OCI-LY3 (cell line): ENCODE measurements at regions not wholly inside any gene's neighbourhood (a gene's known extent, or its start where the extent isn't known, plus 50 kb on each side); places are given as distances from the start of the nearest gene placed in this dataset.

Experiments used
- H2AFZ ChIP-seq: fragments of 200-600, 300-600 bp; shearing (Covaris generic); 2 replicates; pipeline ENCODE4 v1.6.0; 2014; ENCODE audit warnings: antibody characterized with exemption, low read depth, low read length
- H3K27ac ChIP-seq: fragments of 200-600, 300-600 bp; sonication (generic); 2 replicates; pipeline ENCODE4 v1.5.1; 2014; ENCODE audit warnings: mild to moderate bottlenecking, low read length, moderate library complexity, mixed read lengths
- H3K27me3 ChIP-seq: fragments of 200-600, 300-600 bp; sonication (generic); 2 replicates; pipeline ENCODE4 v1.6.1; 2014; ENCODE audit warnings: low read depth, low read length, mixed read lengths
- H3K36me3 ChIP-seq: fragments of 200-600, 300-600 bp; sonication (generic); replicated peaks from 2 replicates; pipeline ENCODE3; 2014; ENCODE audit warnings: low read depth, low read length, mixed read lengths
- H3K4me1 ChIP-seq: fragments of 300-600, 200-600 bp; sonication (generic); 2 replicates; pipeline ENCODE4 v1.6.1; 2014; ENCODE audit warnings: low read length, mixed read lengths
- H3K4me2 ChIP-seq: fragments of 200-600, 300-600 bp; sonication (generic); 2 replicates; pipeline ENCODE4 v1.6.1; 2014; ENCODE audit warnings: low read length, mixed read lengths
- H3K4me3 ChIP-seq: fragments of 300-600, 200-600 bp; sonication (generic); 2 replicates; pipeline ENCODE4 v1.5.1; 2014; ENCODE audit warnings: antibody characterized with exemption, mild to moderate bottlenecking, low read length, moderate library complexity
- H3K79me2 ChIP-seq: fragments of 300-600, 200-600 bp; shearing (Covaris generic); 2 replicates; pipeline ENCODE4 v1.6.1; 2014; ENCODE audit warnings: mild to moderate bottlenecking, low read length, mixed read lengths
- H3K9ac ChIP-seq: fragments of 300-600, 200-600 bp; shearing (Covaris generic); 2 replicates; pipeline ENCODE4 v1.6.0; 2014; ENCODE audit warnings: mild to moderate bottlenecking, low read length, moderate library complexity
- H3K9me3 ChIP-seq: fragments of 200-600, 300-600 bp; shearing (Covaris generic); 2 replicates; pipeline ENCODE4 v1.6.1; 2014; ENCODE audit warnings: low read length, mixed read lengths; ENCODE audit not compliant: insufficient read depth
- H4K20me1 ChIP-seq: fragments of 200-600, 300-600 bp; sonication (generic); 2 replicates; pipeline ENCODE4 v1.6.1; 2016; ENCODE audit warnings: low read length, mixed read lengths; ENCODE audit not compliant: insufficient read depth
- CTCF ChIP-seq: fragments of 200-600, 300-600 bp; sonication (generic); IDR thresholded peaks from 2 replicates; pipeline ENCODE4 v1.5.1; 2014; ENCODE audit warnings: antibody characterized with exemption, low read length, low read depth
- EZH2phosphoT487 ChIP-seq: fragments of 200-600 bp; shearing (Covaris generic); IDR thresholded peaks from 2 replicates; pipeline ENCODE4 v1.6.1; 2018; ENCODE audit warnings: antibody characterized with exemption, mixed run types, low read depth

DNA sequence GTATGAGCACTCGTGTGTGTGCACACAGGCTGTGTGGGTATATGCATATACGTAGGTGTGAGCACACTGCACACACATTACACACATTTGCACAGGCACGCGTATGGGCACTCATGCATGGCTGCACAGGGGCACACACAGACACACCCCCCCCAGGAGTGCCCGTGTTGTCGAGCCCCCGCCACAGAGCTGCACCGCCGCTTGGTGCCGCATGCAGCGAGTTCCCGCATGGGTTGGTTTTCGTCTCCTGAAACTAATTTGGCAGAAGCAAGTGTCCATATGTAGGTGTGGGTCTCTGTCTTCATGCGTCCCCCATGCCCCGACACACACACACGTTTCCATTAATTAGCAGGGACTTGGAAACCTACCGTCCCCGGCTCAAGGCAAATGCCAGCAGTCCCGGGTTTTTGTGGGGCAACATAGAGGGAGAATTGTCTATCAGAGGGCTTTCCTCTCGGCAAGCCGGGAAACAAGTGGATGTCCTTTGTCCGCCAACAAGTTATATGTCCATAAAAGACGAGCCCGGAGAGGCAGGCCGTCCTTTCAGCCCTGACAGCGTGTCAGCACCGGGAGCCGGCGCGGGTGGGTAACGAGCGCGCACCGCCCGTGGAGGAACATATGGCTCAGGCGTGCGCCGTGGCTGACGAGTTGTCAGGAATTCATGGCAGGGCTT, 1291.7 kb downstream of the BRD1 start:
- Histone ChIP-seq H3K9me3 (no peaks in the 10 kb centered on the region), H3K27me3 (no peaks in the 10 kb centered on the region), H3K27ac (no peak overlapping the region), H3K4me1 (no peaks in the 10 kb centered on the region), H3K9ac (no peak overlapping the region), H3K79me2 (no peaks in the 10 kb centered on the region), H2AFZ (no peak overlapping the region), H4K20me1 (no peaks in the 10 kb centered on the region), H3K36me3 (no peaks in the 10 kb centered on the region), H3K4me3 (no peak overlapping the region), H3K4me2 (no peak overlapping the region)
- TF ChIP-seq CTCF = no peak
- no peak for TF ChIP-seq EZH2phosphoT487

GRCh38 chr22:48534395-48534958, 1293.2 kb downstream of the BRD1 start:
- Histone ChIP-seq H3K4me2 (no peak overlapping the region), H3K4me1 (no peaks in the 10 kb centered on the region), H4K20me1 (no peaks in the 10 kb centered on the region), H3K27ac (no peak overlapping the region), H3K36me3 (no peaks in the 10 kb centered on the region), H3K9me3 (no peaks in the 10 kb centered on the region), H3K4me3 (no peak overlapping the region), H2AFZ (no peak overlapping the region), H3K9ac (no peak overlapping the region), H3K79me2 (no peaks in the 10 kb centered on the region), H3K27me3 (no peaks in the 10 kb centered on the region)
- TF ChIP-seq CTCF = no peak

DNA sequence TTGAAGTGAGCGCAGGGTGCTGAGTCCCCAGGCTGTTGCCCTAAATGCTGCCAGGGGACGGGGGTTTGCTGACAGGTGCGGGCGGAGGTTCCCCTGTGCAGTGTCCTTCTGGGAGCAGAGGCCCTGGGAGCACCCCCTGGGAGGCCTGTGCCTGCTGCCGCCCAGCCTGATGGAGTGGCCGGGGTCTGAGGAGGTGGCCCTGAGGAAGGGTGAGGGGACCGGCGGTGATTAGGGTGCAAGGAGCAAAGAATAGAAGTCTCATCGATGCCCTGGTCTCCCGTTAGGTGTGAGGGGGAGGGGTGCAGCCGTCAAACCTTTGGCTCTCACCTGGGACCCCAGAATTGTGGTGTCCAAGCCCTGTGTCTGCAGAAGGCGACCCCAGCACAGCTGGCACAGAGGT, 1294.7 kb downstream of the BRD1 start:
- H3K9ac ChIP-seq = no peak overlapping the region
- H3K27me3 ChIP-seq = no peaks in the 10 kb centered on the region
- no peaks in the 10 kb centered on the region for H3K36me3 ChIP-seq
- H3K9me3 ChIP-seq = no peaks in the 10 kb centered on the region
- no peaks in the 10 kb centered on the region for H3K4me1 ChIP-seq
- H3K27ac ChIP-seq = no peak overlapping the region
- H2AFZ ChIP-seq = no peak overlapping the region
- no peaks in the 10 kb centered on the region for H4K20me1 ChIP-seq
- H3K4me2 ChIP-seq = no peak overlapping the region
- no peak for TF ChIP-seq CTCF
- no peak for TF ChIP-seq EZH2phosphoT487
- no peaks in the 10 kb centered on the region for H3K79me2 ChIP-seq
- H3K4me3 ChIP-seq = no peak overlapping the region

DNA sequence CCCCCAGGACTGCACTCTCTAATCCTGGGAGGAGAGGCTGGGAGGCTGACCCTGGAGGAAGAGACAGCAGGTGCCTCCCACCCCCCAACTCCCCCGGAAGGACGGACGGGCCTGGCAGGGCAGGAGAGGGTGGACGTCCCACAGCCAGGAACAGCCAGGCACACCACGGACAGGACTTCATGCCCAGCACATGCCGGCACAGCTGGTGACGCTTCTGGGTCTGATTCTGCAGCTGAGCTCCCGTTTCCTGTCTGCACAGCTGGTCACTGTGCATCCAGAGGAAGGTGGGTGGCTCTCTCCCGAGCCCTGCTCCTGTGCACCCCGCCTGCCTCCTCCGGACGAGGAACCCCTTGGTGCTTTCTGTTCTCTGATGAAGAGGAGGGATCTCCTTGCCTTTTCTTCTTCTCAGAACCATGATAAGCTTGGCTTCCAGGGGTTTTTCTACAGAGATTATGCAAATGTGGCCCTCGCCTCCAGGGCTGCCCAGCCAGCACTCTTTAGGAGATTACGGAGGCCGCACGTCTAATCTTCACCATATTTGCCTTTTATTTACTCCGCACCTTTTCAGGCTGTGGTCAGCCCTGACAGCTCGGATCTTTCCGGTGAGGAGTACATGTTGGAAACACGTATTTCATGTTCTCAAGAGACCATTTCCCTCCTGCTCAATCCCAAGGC, 1295.8 kb downstream of the BRD1 start:
- Histone ChIP-seq H3K4me3 (no peak overlapping the region), H3K9ac (no peak overlapping the region), H3K79me2 (no peaks in the 10 kb centered on the region), H3K27me3 (no peaks in the 10 kb centered on the region), H3K36me3 (no peaks in the 10 kb centered on the region), H3K4me2 (no peak overlapping the region), H2AFZ (no peak overlapping the region), H4K20me1 (no peaks in the 10 kb centered on the region), H3K27ac (no peak overlapping the region), H3K4me1 (no peaks in the 10 kb centered on the region), H3K9me3 (no peaks in the 10 kb centered on the region)
- TF ChIP-seq CTCF (no peak), EZH2phosphoT487 (no peak)
